GM12878 (cell line): ENCODE measurements at regions not wholly inside any gene's neighbourhood (a gene's known extent, or its start where the extent isn't known, plus 50 kb on each side); places are given as distances from the start of the nearest gene placed in this dataset.

Experiments
- ATAC-seq: fragments of 200-7000 bp; cut with Tn5 transposase; 3 replicates; pipeline ENCODE4 v1.9.1; 2020; ENCODE audit warnings: mild to moderate bottlenecking, moderate library complexity
- BruUV-seq: library from RNA; stranded (reverse); fragments of 400-500 nt; replicated peaks from 2 replicates; lab custom pipeline; 2021; lab: Mats Ljungman, UMichigan
- CTCF ChIA-PET: fragments of 300-600 bp; sonication (Branson Sonifier 250); formaldehyde crosslinking; extraction: SDS; loops from one replicate; lab custom pipeline; 2021; ENCODE audit warnings: inconsistent platforms; lab: Yijun Ruan, JAX
- POLR2A ChIA-PET: fragments of 350-600 bp; formaldehyde crosslinking; extraction: SDS; loops from one replicate; lab custom pipeline; 2021; ENCODE audit warnings: inconsistent platforms; lab: Charles Lee
- RAD21 ChIA-PET: fragments of 300-600 bp; sonication (Branson Sonifier 250); formaldehyde crosslinking; loops from one replicate; lab custom pipeline; 2023; ENCODE audit warnings: antibody characterized with exemption; ENCODE audit not compliant: unreplicated experiment; lab: Charles Lee
- SMC1A ChIA-PET: fragments of 300-600 bp; sonication (Branson Sonifier 250); formaldehyde crosslinking; loops from one replicate; lab custom pipeline; 2023; ENCODE audit not compliant: unreplicated experiment, uncharacterized antibody; lab: Charles Lee
- DNase-seq: peaks from one replicate; pipeline ENCODE4 v3.0.0-alpha.2; 2011; ENCODE audit warnings: low read depth, low spot score
- FAIRE-seq: peaks from 3 replicates; lab custom pipeline; 2011; peaks lifted over from hg19 to GRCh38; lab: Jason Lieb, UNC
- H2AFZ ChIP-seq: 2 replicates; pipeline ENCODE4 v1.6.0; 2011; ENCODE audit warnings: low read depth, low read length, control low read depth; ENCODE audit not compliant: control insufficient read depth
- H3K27ac ChIP-seq: 2 replicates; pipeline ENCODE4 v1.5.1; 2011; ENCODE audit warnings: control low read depth; ENCODE audit not compliant: control insufficient read depth, insufficient read depth
- H3K27me3 ChIP-seq, 2 experiments: replicated peaks in 1 of 2; 2 replicates each; pipeline versions ENCODE4 v1.6.0 to v1.6.1; 2011; ENCODE audit warnings: low read length in 1 of 2; ENCODE audit not compliant: control insufficient read depth in 2 of 2, insufficient read depth in 2 of 2
- H3K36me3 ChIP-seq, 2 experiments: 2 replicates each; pipeline ENCODE4 v1.5.1; 2011; ENCODE audit warnings: low read length in 1 of 2; ENCODE audit not compliant: control insufficient read depth in 2 of 2, insufficient read depth in 2 of 2
- H3K4me1 ChIP-seq: 2 replicates; pipeline ENCODE4 v1.6.1; 2011; ENCODE audit warnings: mild to moderate bottlenecking, low read length, moderate library complexity, mixed read lengths; ENCODE audit not compliant: control insufficient read depth, insufficient read depth
- H3K4me2 ChIP-seq: 2 replicates; pipeline ENCODE4 v1.6.0; 2011; ENCODE audit warnings: control low read depth; ENCODE audit not compliant: control insufficient read depth, insufficient read depth
- H3K4me3 ChIP-seq: fragments of 200-600 bp; sonication (generic); 2 replicates; pipeline ENCODE4 v1.5.1; 2016
- H3K79me2 ChIP-seq: 2 replicates; pipeline ENCODE4 v1.6.0; 2011; ENCODE audit warnings: low read length; ENCODE audit not compliant: control insufficient read depth, insufficient read depth
- H3K9ac ChIP-seq: 2 replicates; pipeline ENCODE4 v1.8.0; 2011; ENCODE audit warnings: low read length, control low read depth, mixed read lengths; ENCODE audit not compliant: control insufficient read depth, insufficient read depth
- H3K9me3 ChIP-seq: replicated peaks from 3 replicates; pipeline ENCODE4 v1.5.1; 2011; ENCODE audit warnings: mild to moderate bottlenecking, low read length; ENCODE audit not compliant: control insufficient read depth, insufficient read depth
- H4K20me1 ChIP-seq: 2 replicates; pipeline ENCODE4 v1.6.0; 2011; ENCODE audit not compliant: control insufficient read depth, insufficient read depth
- IKZF1 ChIP-seq: fragments of 450-650 bp; conservative IDR thresholded peaks from 2 replicates; pipeline ENCODE4 v1.6.1; 2017; ENCODE audit warnings: antibody characterized with exemption, mild to moderate bottlenecking
- PAX5 ChIP-seq: IDR thresholded peaks from 2 replicates; pipeline ENCODE4 v1.6.1; 2011; ENCODE audit warnings: low read depth, low read length, borderline replicate concordance
- RELA ChIP-seq: fragments of 450-650 bp; IDR thresholded peaks from 2 replicates; pipeline ENCODE4 v1.8.0; 2014; ENCODE audit warnings: borderline replicate concordance; ENCODE audit not compliant: partially characterized antibody
- STAT3 ChIP-seq: IDR thresholded peaks from 2 replicates; pipeline ENCODE4 v1.6.1; 2011; ENCODE audit warnings: low read depth, low read length, improper control_type of control experiment
- WGBS: methylation state at CpG from one replicate; pipeline ENCODE4 v1.1.6; 2016; ENCODE audit warnings: low lambda C conversion rate; ENCODE audit not compliant: insufficient replicate concordance, insufficient coverage; ENCODE audit errors: missing lambda C conversion rate; 5-methylcytosine and 5-hydroxymethylcytosine counted together
- in situ Hi-C: fragments of 300-500 bp; cut with MboI; formaldehyde crosslinking; loops from 9 replicates; pipeline ENCODE4 v1.14.3; 2018; ENCODE audit warnings: mixed read lengths
- intact Hi-C: fragments of 100-400 bp; cut with micrococcal nuclease; formaldehyde crosslinking; loops from one replicate; pipeline ENCODE4 v1.14.2; 2022; ENCODE audit not compliant: unreplicated experiment
- TF ChIP-seq, protein P1 (sequence below): fragments of 450-650 bp; IDR thresholded peaks from 2 replicates; pipeline ENCODE4 v1.6.1; 2017; ENCODE audit warnings: mild to moderate bottlenecking, moderate library complexity

GRCh38 chr21:41659791-41660560, 106.9 kb downstream of the RIPK4 start:
- intact Hi-C loops (no loop called here), in situ Hi-C loops (no loop called here)
- Histone ChIP-seq H3K27ac (no peak overlapping the region), H3K4me3 (no peak overlapping the region), H3K36me3 (no peaks in the 10 kb centered on the region), H4K20me1 (no peaks in the 10 kb centered on the region), H3K27me3 (peaks cover 2 to 3% of the 10 kb centered on the region in 2 experiments; a peak in 3 of 4 replicates), H3K79me2 (no peaks in the 10 kb centered on the region), H3K4me1 (no peaks in the 10 kb centered on the region), H3K4me2 (no peak overlapping the region), H3K9ac (no peak overlapping the region), H3K9me3 (no peaks in the 10 kb centered on the region), H2AFZ (no peak overlapping the region)
- RAD21 ChIA-PET, result no interaction called here
- no peak for TF ChIP-seq PAX5
- TF ChIP-seq STAT3, result no peak
- TF ChIP-seq IKZF1, result no peak
- TF ChIP-seq RELA, result no peak
- TF ChIP-seq, protein P1, sequence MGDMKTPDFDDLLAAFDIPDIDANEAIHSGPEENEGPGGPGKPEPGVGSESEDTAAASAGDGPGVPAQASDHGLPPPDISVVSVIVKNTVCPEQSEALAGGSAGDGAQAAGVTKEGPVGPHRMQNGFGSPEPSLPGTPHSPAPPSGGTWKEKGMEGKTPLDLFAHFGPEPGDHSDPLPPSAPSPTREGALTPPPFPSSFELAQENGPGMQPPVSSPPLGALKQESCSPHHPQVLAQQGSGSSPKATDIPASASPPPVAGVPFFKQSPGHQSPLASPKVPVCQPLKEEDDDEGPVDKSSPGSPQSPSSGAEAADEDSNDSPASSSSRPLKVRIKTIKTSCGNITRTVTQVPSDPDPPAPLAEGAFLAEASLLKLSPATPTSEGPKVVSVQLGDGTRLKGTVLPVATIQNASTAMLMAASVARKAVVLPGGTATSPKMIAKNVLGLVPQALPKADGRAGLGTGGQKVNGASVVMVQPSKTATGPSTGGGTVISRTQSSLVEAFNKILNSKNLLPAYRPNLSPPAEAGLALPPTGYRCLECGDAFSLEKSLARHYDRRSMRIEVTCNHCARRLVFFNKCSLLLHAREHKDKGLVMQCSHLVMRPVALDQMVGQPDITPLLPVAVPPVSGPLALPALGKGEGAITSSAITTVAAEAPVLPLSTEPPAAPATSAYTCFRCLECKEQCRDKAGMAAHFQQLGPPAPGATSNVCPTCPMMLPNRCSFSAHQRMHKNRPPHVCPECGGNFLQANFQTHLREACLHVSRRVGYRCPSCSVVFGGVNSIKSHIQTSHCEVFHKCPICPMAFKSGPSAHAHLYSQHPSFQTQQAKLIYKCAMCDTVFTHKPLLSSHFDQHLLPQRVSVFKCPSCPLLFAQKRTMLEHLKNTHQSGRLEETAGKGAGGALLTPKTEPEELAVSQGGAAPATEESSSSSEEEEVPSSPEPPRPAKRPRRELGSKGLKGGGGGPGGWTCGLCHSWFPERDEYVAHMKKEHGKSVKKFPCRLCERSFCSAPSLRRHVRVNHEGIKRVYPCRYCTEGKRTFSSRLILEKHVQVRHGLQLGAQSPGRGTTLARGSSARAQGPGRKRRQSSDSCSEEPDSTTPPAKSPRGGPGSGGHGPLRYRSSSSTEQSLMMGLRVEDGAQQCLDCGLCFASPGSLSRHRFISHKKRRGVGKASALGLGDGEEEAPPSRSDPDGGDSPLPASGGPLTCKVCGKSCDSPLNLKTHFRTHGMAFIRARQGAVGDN, result no peak
- 28% methylated on average over 16 of the region's 16 CpGs for WGBS
- SMC1A ChIA-PET, result no interaction called here
- BruUV-seq, result no TSS peak
- ATAC-seq, result no peak
- POLR2A ChIA-PET, result no interaction called here
- FAIRE-seq, result no peak
- CTCF ChIA-PET, result no interaction called here
- DNase-seq, result no peak
